GM12878 (cell line): ENCODE measurements at regions not wholly inside any gene's neighbourhood (a gene's known extent, or its start where the extent isn't known, plus 50 kb on each side); places are given as distances from the start of the nearest gene placed in this dataset.

Experiments used
- ATAC-seq: fragments of 200-7000 bp; cut with Tn5 transposase; 3 replicates; pipeline ENCODE4 v1.9.1; 2020; ENCODE audit warnings: mild to moderate bottlenecking, moderate library complexity
- BruUV-seq: library from RNA; stranded (reverse); fragments of 400-500 nt; replicated peaks from 2 replicates; lab custom pipeline; 2021; lab: Mats Ljungman, UMichigan
- CTCF ChIA-PET: fragments of 300-600 bp; sonication (Branson Sonifier 250); formaldehyde crosslinking; extraction: SDS; loops from one replicate; lab custom pipeline; 2021; ENCODE audit warnings: inconsistent platforms; lab: Yijun Ruan, JAX
- POLR2A ChIA-PET: fragments of 350-600 bp; formaldehyde crosslinking; extraction: SDS; loops from one replicate; lab custom pipeline; 2021; ENCODE audit warnings: inconsistent platforms; lab: Charles Lee
- RAD21 ChIA-PET: fragments of 300-600 bp; sonication (Branson Sonifier 250); formaldehyde crosslinking; loops from one replicate; lab custom pipeline; 2023; ENCODE audit warnings: antibody characterized with exemption; ENCODE audit not compliant: unreplicated experiment; lab: Charles Lee
- SMC1A ChIA-PET: fragments of 300-600 bp; sonication (Branson Sonifier 250); formaldehyde crosslinking; loops from one replicate; lab custom pipeline; 2023; ENCODE audit not compliant: unreplicated experiment, uncharacterized antibody; lab: Charles Lee
- DNase-seq: peaks from one replicate; pipeline ENCODE4 v3.0.0-alpha.2; 2011; ENCODE audit warnings: low read depth, low spot score
- FAIRE-seq: peaks from 3 replicates; lab custom pipeline; 2011; peaks lifted over from hg19 to GRCh38; lab: Jason Lieb, UNC
- H2AFZ ChIP-seq: 2 replicates; pipeline ENCODE4 v1.6.0; 2011; ENCODE audit warnings: low read depth, low read length, control low read depth; ENCODE audit not compliant: control insufficient read depth
- H3K27ac ChIP-seq: 2 replicates; pipeline ENCODE4 v1.5.1; 2011; ENCODE audit warnings: control low read depth; ENCODE audit not compliant: control insufficient read depth, insufficient read depth
- H3K27me3 ChIP-seq, 2 experiments: replicated peaks in 1 of 2; 2 replicates each; pipeline versions ENCODE4 v1.6.0 to v1.6.1; 2011; ENCODE audit warnings: low read length in 1 of 2; ENCODE audit not compliant: control insufficient read depth in 2 of 2, insufficient read depth in 2 of 2
- H3K36me3 ChIP-seq, 2 experiments: 2 replicates each; pipeline ENCODE4 v1.5.1; 2011; ENCODE audit warnings: low read length in 1 of 2; ENCODE audit not compliant: control insufficient read depth in 2 of 2, insufficient read depth in 2 of 2
- H3K4me1 ChIP-seq: 2 replicates; pipeline ENCODE4 v1.6.1; 2011; ENCODE audit warnings: mild to moderate bottlenecking, low read length, moderate library complexity, mixed read lengths; ENCODE audit not compliant: control insufficient read depth, insufficient read depth
- H3K4me2 ChIP-seq: 2 replicates; pipeline ENCODE4 v1.6.0; 2011; ENCODE audit warnings: control low read depth; ENCODE audit not compliant: control insufficient read depth, insufficient read depth
- H3K4me3 ChIP-seq: fragments of 200-600 bp; sonication (generic); 2 replicates; pipeline ENCODE4 v1.5.1; 2016
- H3K79me2 ChIP-seq: 2 replicates; pipeline ENCODE4 v1.6.0; 2011; ENCODE audit warnings: low read length; ENCODE audit not compliant: control insufficient read depth, insufficient read depth
- H3K9ac ChIP-seq: 2 replicates; pipeline ENCODE4 v1.8.0; 2011; ENCODE audit warnings: low read length, control low read depth, mixed read lengths; ENCODE audit not compliant: control insufficient read depth, insufficient read depth
- H3K9me3 ChIP-seq: replicated peaks from 3 replicates; pipeline ENCODE4 v1.5.1; 2011; ENCODE audit warnings: mild to moderate bottlenecking, low read length; ENCODE audit not compliant: control insufficient read depth, insufficient read depth
- H4K20me1 ChIP-seq: 2 replicates; pipeline ENCODE4 v1.6.0; 2011; ENCODE audit not compliant: control insufficient read depth, insufficient read depth
- CHD4 ChIP-seq: fragments of 200-600 bp; sonication (generic); IDR thresholded peaks from 2 replicates; pipeline ENCODE4 v1.6.1; 2016; ENCODE audit warnings: mild to moderate bottlenecking
- FOXK2 ChIP-seq: fragments of 450-650 bp; IDR thresholded peaks from 2 replicates; pipeline ENCODE4 v1.6.1; 2017; ENCODE audit warnings: mild to moderate bottlenecking, moderate library complexity
- IKZF2 ChIP-seq, 2 experiments: fragments of 450-650 bp; IDR thresholded peaks; 2 replicates each; pipeline ENCODE4 v1.6.1; 2017; ENCODE audit warnings: mild to moderate bottlenecking in 2 of 2, moderate library complexity in 2 of 2
- KLF5 ChIP-seq: fragments of 450-650 bp; IDR thresholded peaks from 2 replicates; pipeline ENCODE4 v1.6.1; 2014; ENCODE audit warnings: mild to moderate bottlenecking; ENCODE audit not compliant: partially characterized antibody
- LARP7 ChIP-seq: fragments of 450-650 bp; IDR thresholded peaks from 2 replicates; pipeline ENCODE4 v1.6.1; 2017; ENCODE audit warnings: mild to moderate bottlenecking
- PML ChIP-seq: IDR thresholded peaks from 2 replicates; pipeline ENCODE4 v1.6.1; 2012; ENCODE audit warnings: low read length, inconsistent platforms
- POLR2A ChIP-seq: IDR thresholded peaks from 2 replicates; pipeline ENCODE4 v1.6.1; 2011; ENCODE audit warnings: low read depth, mild to moderate bottlenecking, low read length
- RAD21 ChIP-seq: IDR thresholded peaks from 2 replicates; pipeline ENCODE4 v1.6.1; 2011; ENCODE audit warnings: mild to moderate bottlenecking, low read depth, low read length, moderate library complexity; ENCODE audit not compliant: insufficient read depth
- RAD51 ChIP-seq: fragments of 450-650 bp; IDR thresholded peaks from 2 replicates; pipeline ENCODE4 v1.6.1; 2016; ENCODE audit warnings: moderate library complexity, mild to moderate bottlenecking, inconsistent platforms
- SIN3A ChIP-seq: IDR thresholded peaks from 2 replicates; pipeline ENCODE4 v1.6.1; 2012; ENCODE audit warnings: low read depth, low read length, improper control_type of control experiment
- SKIL ChIP-seq: fragments of 450-650 bp; IDR thresholded peaks from 2 replicates; pipeline ENCODE4 v1.6.1; 2017; ENCODE audit warnings: mild to moderate bottlenecking, low read depth, inconsistent platforms; ENCODE audit not compliant: poor library complexity, severe bottlenecking
- ZNF592 ChIP-seq: fragments of 450-650 bp; IDR thresholded peaks from 2 replicates; pipeline ENCODE4 v1.6.1; 2017; ENCODE audit warnings: mild to moderate bottlenecking, moderate library complexity
- ZNF622 ChIP-seq: fragments of 450-650 bp; IDR thresholded peaks from 2 replicates; pipeline ENCODE4 v1.6.1; 2017; ENCODE audit warnings: mild to moderate bottlenecking, inconsistent platforms
- in situ Hi-C: fragments of 300-500 bp; cut with MboI; formaldehyde crosslinking; loops from 9 replicates; pipeline ENCODE4 v1.14.3; 2018; ENCODE audit warnings: mixed read lengths
- intact Hi-C: fragments of 100-400 bp; cut with micrococcal nuclease; formaldehyde crosslinking; loops from one replicate; pipeline ENCODE4 v1.14.2; 2022; ENCODE audit not compliant: unreplicated experiment
- TF ChIP-seq, protein P1 (sequence below): IDR thresholded peaks from 2 replicates; pipeline ENCODE4 v1.6.1; 2012; ENCODE audit warnings: low read depth, low read length, improper control_type of control experiment
- TF ChIP-seq, protein P2 (sequence below): fragments of 450-650 bp; IDR thresholded peaks from 2 replicates; pipeline ENCODE4 v1.6.1; 2017; ENCODE audit warnings: low read depth, mild to moderate bottlenecking, moderate library complexity

- TF ChIP-seq SKIL (no peak), POLR2A (no peak), LARP7 (no peak), RAD21 (no peak), CHD4 (no peak), KLF5 (no peak)
- TF ChIP-seq, protein P1, sequence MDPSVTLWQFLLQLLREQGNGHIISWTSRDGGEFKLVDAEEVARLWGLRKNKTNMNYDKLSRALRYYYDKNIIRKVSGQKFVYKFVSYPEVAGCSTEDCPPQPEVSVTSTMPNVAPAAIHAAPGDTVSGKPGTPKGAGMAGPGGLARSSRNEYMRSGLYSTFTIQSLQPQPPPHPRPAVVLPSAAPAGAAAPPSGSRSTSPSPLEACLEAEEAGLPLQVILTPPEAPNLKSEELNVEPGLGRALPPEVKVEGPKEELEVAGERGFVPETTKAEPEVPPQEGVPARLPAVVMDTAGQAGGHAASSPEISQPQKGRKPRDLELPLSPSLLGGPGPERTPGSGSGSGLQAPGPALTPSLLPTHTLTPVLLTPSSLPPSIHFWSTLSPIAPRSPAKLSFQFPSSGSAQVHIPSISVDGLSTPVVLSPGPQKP: no peak
Observed at GRCh38 chr2:16461672-16462071, 204.0 kb downstream of the CYRIA start (continued).

- Histone ChIP-seq H3K4me1 (no peaks in the 10 kb centered on the region), H4K20me1 (no peaks in the 10 kb centered on the region), H3K9me3 (no peaks in the 10 kb centered on the region), H3K36me3 (no peaks in the 10 kb centered on the region), H3K9ac (no peak overlapping the region), H3K4me2 (no peak overlapping the region), H3K27me3 (no peaks in the 10 kb centered on the region), H3K27ac (no peak overlapping the region), H2AFZ (no peak overlapping the region), H3K79me2 (no peaks in the 10 kb centered on the region), H3K4me3 (no peak overlapping the region)
- DNase-seq (no peak), ATAC-seq (no peak), FAIRE-seq (no peak)
- ChIA-PET SMC1A (interaction anchor here (0.6 kb wide), 1 partner anchor 1877 kb away, joined by 3 read pairs; no protein-coding TSS in a partner anchor), CTCF (no interaction called here), POLR2A (no interaction called here), RAD21 (no interaction called here)
- BruUV-seq: no TSS peak
- intact Hi-C loops: no loop called here
- in situ Hi-C loops: no loop called here
- TF ChIP-seq PML (no peak), RAD51 (no peak), FOXK2 (no peak), ZNF592 (no peak), SIN3A (no peak), CHD4 (no peak), ZNF622 (no peak), IKZF2 (IDR thresholded peaks at IDR 0.05) (no peak)
- TF ChIP-seq, protein P2, sequence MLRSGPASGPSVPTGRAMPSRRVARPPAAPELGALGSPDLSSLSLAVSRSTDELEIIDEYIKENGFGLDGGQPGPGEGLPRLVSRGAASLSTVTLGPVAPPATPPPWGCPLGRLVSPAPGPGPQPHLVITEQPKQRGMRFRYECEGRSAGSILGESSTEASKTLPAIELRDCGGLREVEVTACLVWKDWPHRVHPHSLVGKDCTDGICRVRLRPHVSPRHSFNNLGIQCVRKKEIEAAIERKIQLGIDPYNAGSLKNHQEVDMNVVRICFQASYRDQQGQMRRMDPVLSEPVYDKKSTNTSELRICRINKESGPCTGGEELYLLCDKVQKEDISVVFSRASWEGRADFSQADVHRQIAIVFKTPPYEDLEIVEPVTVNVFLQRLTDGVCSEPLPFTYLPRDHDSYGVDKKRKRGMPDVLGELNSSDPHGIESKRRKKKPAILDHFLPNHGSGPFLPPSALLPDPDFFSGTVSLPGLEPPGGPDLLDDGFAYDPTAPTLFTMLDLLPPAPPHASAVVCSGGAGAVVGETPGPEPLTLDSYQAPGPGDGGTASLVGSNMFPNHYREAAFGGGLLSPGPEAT: no peak
Observed at GRCh38 chr2:16459606-16460005, 206.0 kb downstream of the CYRIA start.
